Adrenal gland (tissue), 9 donors: ENCODE measurements at regions not wholly inside any gene's neighbourhood (a gene's known extent, or its start where the extent isn't known, plus 50 kb on each side); places are given as distances from the start of the nearest gene placed in this dataset.

Experiments used
- DNase-seq, 7 donors: peaks; one replicate each; pipeline ENCODE4 v3.0.0-alpha.2; 2019 to 2020
- H3K27ac ChIP-seq, 5 donors: fragments of 200-600 bp; sonication (generic) in 4 of 5; 1 replicate in 3 of 5; 2 replicates in 2 of 5; pipeline versions ENCODE4 v1.5.1 to v1.8.0; 2016 to 2020; ENCODE audit warnings: mild to moderate bottlenecking in 1 of 5
- H3K27me3 ChIP-seq: fragments of 200-600 bp; 2 replicates; pipeline ENCODE4 v1.8.0; 2021
- H3K36me3 ChIP-seq, 2 donors: fragments of 200-600 bp; replicated peaks in 1 of 2; 1 replicate in 1 of 2; 2 replicates in 1 of 2; pipeline versions ENCODE4 v1.5.1 to v1.8.0; 2018 to 2022
- H3K4me1 ChIP-seq, 2 donors: fragments of 200-600 bp; replicated peaks in 1 of 2; 1 replicate in 1 of 2; 2 replicates in 1 of 2; pipeline versions ENCODE4 v1.5.1 to v1.8.0; 2018 to 2021
- H3K4me3 ChIP-seq, 4 donors: fragments of 200-600 bp; sonication (generic) in 3 of 4; one replicate each; pipeline ENCODE4 v1.5.1; 2016 to 2018
- H3K9me3 ChIP-seq, 3 donors: fragments of 200-600 bp; sonication (generic) in 1 of 3; replicated peaks in 1 of 3; 1 replicate in 2 of 3; 2 replicates in 1 of 3; pipeline versions ENCODE4 v1.5.1 to v1.8.0; 2016 to 2021
- CTCF ChIP-seq, 6 experiments: fragments of 450-650 bp in 4 of 6; fragments of 200-600 bp in 2 of 6; sonication (generic) in 1 of 6; IDR thresholded peaks; 1 replicate in 5 of 6; 2 replicates in 1 of 6; pipeline versions ENCODE4 v1.5.1 to v1.8.0; 2016 to 2021; ENCODE audit warnings: antibody characterized with exemption in 6 of 6, mild to moderate bottlenecking in 2 of 6, moderate library complexity in 1 of 6
- POLR2A ChIP-seq, 2 donors: fragments of 450-650 bp; IDR thresholded peaks; one replicate each; pipeline ENCODE4 v1.6.1; 2017; ENCODE audit warnings: antibody characterized with exemption in 2 of 2, mild to moderate bottlenecking in 2 of 2, moderate library complexity in 1 of 2
- WGBS, 4 donors: extraction: QIAGEN DNeasy Blood & Tissue Kit in 2 of 4; methylation state at CpG; one replicate each; pipeline versions ENCODE4 v1.1.5 to v1.1.7; 2013 to 2017; 5-methylcytosine and 5-hydroxymethylcytosine counted together
- intact Hi-C, 2 donors: fragments of 100-400 bp; cut with DNase I; formaldehyde crosslinking; loops; one replicate each; pipeline versions ENCODE4 v1.14.1 to v1.15.0; 2022 to 2023
- donor health status: healthy with polysubstance abuse.
- donor health status: Bipolar disorder and iron deficiency.
- donor health status: DM: yes; HTN: yes; CAD: no.
- donor health status: DM: no; HTN: no; CAD: no.
- donor health status: DM: no; HTN: no; CAD: no.

GRCh38 chr16:86764551-86764950 lies 186.2 kb downstream of the FOXL1 start:
- Histone ChIP-seq H3K9me3 (no peaks in the 10 kb centered on the region), H3K36me3 (no peaks in the 10 kb centered on the region), H3K27me3 (peaks cover 24% of the 10 kb centered on the region), H3K27ac (no peak overlapping the region), H3K4me1 (no peaks in the 10 kb centered on the region), H3K4me3 (no peak overlapping the region)
- intact Hi-C loops, result no loop called here
- no peak for DNase-seq
- TF ChIP-seq POLR2A (IDR thresholded peaks at IDR 0.05), result no peak
- 76 to 82% (median 78%) methylated on average over 3 to 4 of the region's 4 CpGs for WGBS, 4 donors

GRCh38 chr16:86765389-86766026 lies 187.2 kb downstream of the FOXL1 start:
- H3K36me3 ChIP-seq, result no peaks in the 10 kb centered on the region
- no peak for DNase-seq
- H3K27me3 ChIP-seq, result peaks cover 26% of the 10 kb centered on the region
- H3K27ac ChIP-seq, result no peak overlapping the region
- TF ChIP-seq POLR2A (IDR thresholded peaks at IDR 0.05) (no peak), CTCF (IDR thresholded peaks at IDR 0.05) (no peak)
- WGBS, 4 donors, result 77 to 87% (median 82%) methylated on average over 5 to 6 of the region's 6 CpGs
- intact Hi-C loops, result no loop called here
- H3K9me3 ChIP-seq, result no peaks in the 10 kb centered on the region
- no peak overlapping the region for H3K4me3 ChIP-seq
- H3K4me1 ChIP-seq, result no peaks in the 10 kb centered on the region

- 66 to 78% (median 73%) methylated on average over 2 of the region's 2 CpGs for WGBS, 4 donors
- intact Hi-C loops, result no loop called here
- TF ChIP-seq CTCF (IDR thresholded peaks at IDR 0.05) (no peak), POLR2A (IDR thresholded peaks at IDR 0.05) (no peak)
- no peak overlapping the region for H3K4me3 ChIP-seq
- H3K9me3 ChIP-seq, result no peaks in the 10 kb centered on the region
- H3K27me3 ChIP-seq, result peaks cover 26% of the 10 kb centered on the region
- no peaks in the 10 kb centered on the region for H3K4me1 ChIP-seq
- H3K36me3 ChIP-seq, result no peaks in the 10 kb centered on the region
- H3K27ac ChIP-seq, result no peak overlapping the region
- no peak for DNase-seq
Observed at GRCh38 chr16:86766700-86767099, 188.4 kb downstream of the FOXL1 start.

- intact Hi-C loops, result no loop called here
Observed at GRCh38 chr16:86768228-86768791, 190.0 kb downstream of the FOXL1 start.

More at GRCh38 chr16:86768228-86768791, 190.0 kb downstream of the FOXL1 start:
- H3K36me3 ChIP-seq, result no peaks in the 10 kb centered on the region
- H3K4me3 ChIP-seq, result no peak overlapping the region
- no peak overlapping the region for H3K27ac ChIP-seq
- no peak for TF ChIP-seq CTCF (IDR thresholded peaks at IDR 0.05)
- H3K9me3 ChIP-seq, result no peaks in the 10 kb centered on the region
- no peak for DNase-seq
- H3K27me3 ChIP-seq, result peaks cover 19% of the 10 kb centered on the region
- no peaks in the 10 kb centered on the region for H3K4me1 ChIP-seq
- 32 to 57% (median 45%) methylated on average over 11 to 13 of the region's 13 CpGs for WGBS, 4 donors
